Iris pigment epithelial cell (primary cell): ENCODE measurements at regions not wholly inside any gene's neighbourhood (a gene's known extent, or its start where the extent isn't known, plus 50 kb on each side); places are given as distances from the start of the nearest gene placed in this dataset.
"Not testable (repeated sequence)": the region's sequence is repeated elsewhere in the genome, so short reads cannot be mapped to it uniquely, and the experiment has no call there.

Experiments
- DNase-seq: peaks from one replicate; pipeline ENCODE4 v3.0.0-alpha.2; 2011; ENCODE audit warnings: low read depth

GRCh38 chr15:96914081-96914480, 583.6 kb downstream of the NR2F2 start:
- no peak for DNase-seq

- DNase-seq, result no peak
Observed at GRCh38 chr15:96916750-96917149, 586.2 kb downstream of the NR2F2 start.

GRCh38 chr15:96924570-96924969, 594.1 kb downstream of the NR2F2 start:
- DNase-seq, result no peak

GRCh38 chr15:96947296-96948229, 617.1 kb downstream of the NR2F2 start:
- peak; percentile 3 for DNase-seq

- DNase-seq, result no peak
Observed at GRCh38 chr15:96948981-96949380, 618.5 kb downstream of the NR2F2 start.

- no peak for DNase-seq
Observed at GRCh38 chr15:96958721-96959120, 628.2 kb downstream of the NR2F2 start.

GRCh38 chr15:96959501-96959900, 629.0 kb downstream of the NR2F2 start:
- DNase-seq, result no peak

GRCh38 chr15:96960711-96961480, 630.4 kb downstream of the NR2F2 start:
- DNase-seq, result no peak

- DNase-seq, result no peak
Observed at GRCh38 chr15:96966554-96966953, 636.1 kb downstream of the NR2F2 start.

- DNase-seq, result no peak
Observed at GRCh38 chr15:96969732-96970710, 639.5 kb downstream of the NR2F2 start.

GRCh38 chr15:96972201-96972600, 641.7 kb downstream of the NR2F2 start:
- no peak for DNase-seq

GRCh38 chr15:96974761-96975160, 644.3 kb downstream of the NR2F2 start:
- DNase-seq, result no peak

- DNase-seq, result no peak
Observed at GRCh38 chr15:96977886-96978285, 647.4 kb downstream of the NR2F2 start.

GRCh38 chr15:96978937-96979473, 648.5 kb downstream of the NR2F2 start:
- DNase-seq, result no peak

GRCh38 chr15:96984121-96984671, 653.7 kb downstream of the NR2F2 start:
- not testable (repeated sequence) for DNase-seq

- DNase-seq, result no peak
Observed at GRCh38 chr15:96992817-96993216, 662.3 kb downstream of the NR2F2 start.

- DNase-seq, result no peak
Observed at GRCh38 chr15:96997538-96997937, 667.0 kb downstream of the NR2F2 start.

- DNase-seq, result no peak
Observed at GRCh38 chr15:97009031-97009431, 678.5 kb downstream of the NR2F2 start.

GRCh38 chr15:97012986-97013385, 682.5 kb downstream of the NR2F2 start:
- no peak for DNase-seq

- no peak for DNase-seq
Observed at GRCh38 chr15:97013491-97013890, 683.0 kb downstream of the NR2F2 start.

GRCh38 chr15:97014001-97014400, 683.5 kb downstream of the NR2F2 start:
- DNase-seq, result peak; percentile 22
